Globus pallidus (tissue), 1 donor: ENCODE measurements at regions not wholly inside any gene's neighbourhood (a gene's known extent, or its start where the extent isn't known, plus 50 kb on each side); places are given as distances from the start of the nearest gene placed in this dataset.
"Not testable (repeated sequence)": the region's sequence is repeated elsewhere in the genome, so short reads cannot be mapped to it uniquely, and the experiment has no call there.

Experiments
- DNase-seq: peaks from one replicate; pipeline ENCODE4 v3.0.0-alpha.2; 2015; ENCODE audit warnings: low spot score

GRCh38 chr3:20482350-20482749, 296.3 kb upstream of the SGO1 start:
- no peak for DNase-seq

GRCh38 chr3:20480786-20481365, 294.9 kb upstream of the SGO1 start:
- no peak for DNase-seq

GRCh38 chr3:20478436-20478835, 292.4 kb upstream of the SGO1 start:
- no peak for DNase-seq

DNA sequence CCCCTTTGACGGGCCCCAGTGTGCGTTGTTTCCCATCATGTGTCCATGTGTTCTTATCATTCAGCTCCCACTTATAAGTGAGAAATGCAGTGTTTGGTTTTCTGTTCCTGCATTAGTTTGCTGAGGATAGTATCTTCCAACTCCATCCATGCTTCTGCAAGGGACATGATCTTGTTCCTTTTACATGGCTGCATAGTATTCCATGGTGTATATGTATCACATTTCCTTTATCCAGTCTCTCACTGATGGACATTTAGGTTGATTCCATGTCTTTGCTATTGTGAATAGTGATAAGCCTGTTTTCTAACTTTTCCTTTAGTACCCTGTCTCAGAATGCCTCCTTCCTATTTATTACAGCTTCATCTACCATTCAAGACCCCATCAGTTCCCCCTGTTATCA, 278.2 kb upstream of the SGO1 start:
- DNase-seq: not testable (repeated sequence)

DNA sequence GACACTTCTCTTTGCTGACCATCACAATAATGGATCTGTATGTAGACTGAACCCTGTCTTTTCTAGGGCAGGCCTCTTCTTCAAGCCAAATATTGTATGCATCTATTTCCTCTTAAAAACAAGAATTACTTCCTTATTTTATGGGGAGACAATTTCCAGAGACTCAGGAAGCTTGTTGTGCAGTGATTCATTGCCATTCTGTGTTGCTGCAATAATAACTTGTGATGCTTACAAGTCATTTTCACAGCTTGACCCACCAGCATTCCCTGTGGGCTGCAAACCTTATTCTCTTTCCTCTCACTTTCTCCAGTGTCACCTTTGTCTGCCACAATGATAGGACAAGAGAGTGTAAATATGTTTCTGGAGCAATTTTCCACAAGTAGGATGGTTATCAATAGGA, 276.7 kb upstream of the SGO1 start:
- DNase-seq: no peak

- no peak for DNase-seq
Measured at GRCh38 chr3:20462226-20462625, 276.2 kb upstream of the SGO1 start.

- DNase-seq: no peak
Measured at GRCh38 chr3:20458994-20459716, 273.1 kb upstream of the SGO1 start.

GRCh38 chr3:20456511-20456910, 270.5 kb upstream of the SGO1 start:
- DNase-seq: no peak

- no peak for DNase-seq
Measured at GRCh38 chr3:20451170-20451569, 265.2 kb upstream of the SGO1 start.

- DNase-seq: no peak
Measured at GRCh38 chr3:20450611-20451010, 264.6 kb upstream of the SGO1 start.

DNA sequence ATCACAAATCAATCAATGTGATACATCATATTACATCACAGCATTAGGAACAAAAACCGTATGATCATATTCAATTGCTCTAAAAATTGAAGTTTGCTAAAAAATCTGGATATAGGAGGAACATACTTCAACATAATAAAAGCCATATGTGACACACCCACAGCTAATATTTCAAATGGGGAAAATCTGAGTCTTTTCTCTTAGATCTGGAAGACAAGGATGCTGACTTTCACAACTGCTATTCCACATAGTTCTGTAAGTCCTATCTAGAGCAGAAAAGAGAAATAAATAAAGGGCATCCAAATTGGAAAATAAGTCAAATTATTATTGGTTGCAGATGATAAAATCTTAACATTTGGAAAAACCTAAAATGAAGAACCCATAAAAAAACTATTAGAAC, 256.8 kb upstream of the SGO1 start:
- no peak for DNase-seq

DNA sequence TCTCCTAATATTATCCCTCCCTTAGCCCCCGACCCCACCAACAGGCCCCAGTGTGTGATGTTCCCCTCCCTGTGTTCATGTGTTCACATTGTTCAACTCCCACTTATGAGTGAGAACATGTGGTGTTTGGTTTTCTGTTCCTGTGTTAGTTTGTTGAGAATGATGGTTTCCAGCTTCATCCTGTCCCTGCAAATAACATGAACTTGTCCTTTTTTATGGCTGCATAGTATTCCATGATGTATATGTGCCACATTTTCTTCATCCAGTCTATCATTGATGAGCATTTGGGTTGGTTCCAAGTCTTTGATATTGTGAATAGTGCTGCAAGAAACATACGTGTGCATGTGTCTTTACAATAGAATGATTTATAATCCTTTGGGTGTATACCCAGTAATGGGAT, 241.3 kb upstream of the SGO1 start:
- DNase-seq: not testable (repeated sequence)

DNA sequence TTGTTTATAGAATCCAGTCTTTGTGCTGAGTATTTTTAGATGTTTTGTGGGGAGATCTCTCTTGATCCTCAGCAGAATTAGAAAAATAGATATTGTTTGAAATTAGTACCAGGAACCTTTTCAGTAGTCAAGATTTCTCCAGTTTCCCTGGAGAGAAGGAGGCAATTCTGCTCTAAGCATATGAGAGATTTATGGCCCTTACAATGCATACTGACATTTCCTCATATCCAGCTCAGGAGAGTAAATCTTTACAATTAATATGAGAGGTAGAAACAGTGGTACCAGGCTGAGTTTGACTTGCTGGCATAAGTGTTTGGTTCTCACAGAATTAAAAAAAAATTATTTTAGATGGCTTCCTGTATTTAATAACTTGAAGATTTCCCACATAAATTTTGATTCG, 239.1 kb upstream of the SGO1 start:
- DNase-seq: no peak

DNA sequence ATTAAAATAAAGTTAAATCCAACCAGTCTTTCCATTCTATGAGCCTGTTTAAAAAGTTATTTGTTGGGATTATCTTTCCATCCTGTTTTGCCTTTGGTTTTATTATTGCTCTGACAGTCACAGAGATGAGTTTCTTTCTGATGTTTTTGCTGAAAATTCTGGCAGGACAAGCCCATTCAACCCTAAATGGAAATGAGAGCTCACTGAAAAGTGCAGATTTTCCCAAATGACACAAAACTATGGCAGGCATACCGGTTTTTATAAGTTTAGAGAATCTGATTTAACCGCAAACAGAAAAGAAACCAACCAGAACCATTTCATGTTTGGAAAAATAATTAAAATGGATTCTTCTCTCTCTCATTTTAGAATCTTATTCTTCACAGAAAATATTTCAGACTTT, 238.1 kb upstream of the SGO1 start:
- no peak for DNase-seq

DNA sequence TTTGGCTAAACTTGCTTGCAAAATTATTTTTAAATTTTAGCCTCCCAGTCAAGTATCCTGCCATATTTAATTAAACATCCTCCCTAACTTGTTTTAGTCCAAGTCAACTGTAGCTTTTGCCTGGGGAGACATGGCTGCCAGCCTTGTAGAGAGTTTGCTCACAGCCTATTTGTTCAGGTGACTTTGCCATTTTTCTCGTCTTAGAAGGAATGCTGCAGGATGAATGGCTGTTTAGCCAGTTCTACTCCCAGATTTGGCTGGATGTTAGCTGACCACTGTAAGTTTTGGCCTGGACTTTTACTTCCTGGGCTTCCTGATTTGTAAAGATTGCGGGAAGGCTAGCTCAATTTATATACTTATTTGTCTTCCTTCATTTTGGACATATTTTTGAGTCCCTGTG, 236.4 kb upstream of the SGO1 start:
- no peak for DNase-seq

DNA sequence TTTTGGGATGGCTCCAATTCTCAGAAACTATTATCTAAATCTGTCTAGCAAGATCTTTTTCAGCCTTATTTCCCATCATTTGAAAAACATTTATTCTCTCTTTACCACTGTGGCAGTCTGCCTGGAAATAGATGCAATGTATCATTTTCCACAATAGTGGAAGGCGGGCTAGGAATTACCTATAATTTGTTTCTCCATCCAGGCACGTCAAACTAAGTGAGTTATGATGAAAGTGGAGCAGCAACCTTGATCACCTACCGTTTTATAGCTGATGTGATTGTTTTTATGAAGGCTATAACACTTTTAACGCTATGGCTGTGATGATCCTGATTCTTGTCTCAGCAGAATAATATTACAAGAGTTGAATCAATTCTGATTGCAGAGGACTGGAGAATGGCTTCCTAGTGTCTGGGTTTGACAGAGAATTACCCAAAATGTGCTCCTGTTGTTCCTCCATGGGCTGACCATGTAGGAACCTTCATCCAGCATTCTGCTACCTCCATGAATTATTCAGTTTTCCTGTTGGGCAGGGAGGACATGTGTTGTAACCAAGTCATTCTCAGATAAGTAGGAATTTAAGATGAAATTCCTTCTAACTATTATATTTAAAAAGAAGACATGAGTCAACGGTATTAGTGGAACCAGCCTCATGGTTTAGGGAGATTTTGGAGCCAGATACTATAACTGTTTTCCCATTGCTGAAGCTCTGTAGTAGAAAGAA, 231.5 kb upstream of the SGO1 start:
- no peak for DNase-seq

DNA sequence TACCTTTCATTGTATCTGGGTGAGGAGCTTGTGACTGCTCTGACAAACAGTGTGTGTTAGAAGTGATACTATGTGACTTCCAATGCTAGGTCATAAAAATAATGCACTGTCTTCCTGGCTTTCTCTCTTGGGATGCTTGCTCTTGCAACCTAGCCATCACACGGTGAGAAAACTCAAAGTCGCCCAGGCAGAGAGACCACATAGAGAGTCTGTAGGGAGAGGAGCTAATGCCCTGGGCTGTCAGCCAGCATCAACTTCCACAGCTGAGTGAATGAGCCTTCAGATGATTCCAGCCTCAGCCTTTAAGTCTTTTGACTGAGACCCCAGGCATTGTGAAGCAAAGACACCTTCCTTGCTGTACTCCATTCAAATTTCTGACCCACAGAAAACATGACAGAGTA, 220.6 kb upstream of the SGO1 start:
- no peak for DNase-seq

DNA sequence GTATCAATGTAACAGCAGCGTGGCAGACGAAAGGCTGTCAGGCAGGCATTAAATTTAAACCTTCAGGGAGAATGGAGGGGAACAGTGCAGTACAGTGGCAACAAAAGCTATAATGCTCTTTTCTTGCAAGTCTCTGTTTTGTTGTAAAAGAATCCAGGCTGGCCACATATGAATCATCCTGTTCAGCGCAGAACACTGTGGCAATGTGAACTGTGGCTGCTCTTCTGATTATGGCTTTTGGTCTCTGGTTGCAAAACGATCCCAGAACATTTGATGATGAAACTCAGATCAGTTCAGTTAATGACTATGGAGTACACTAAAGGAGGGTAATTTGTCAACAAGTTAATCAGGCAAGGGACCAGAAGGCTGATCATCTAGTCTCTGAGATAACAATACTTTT, 219.7 kb upstream of the SGO1 start:
- no peak for DNase-seq

- DNase-seq: no peak
Measured at GRCh38 chr3:20405231-20405630, 219.2 kb upstream of the SGO1 start.

DNA sequence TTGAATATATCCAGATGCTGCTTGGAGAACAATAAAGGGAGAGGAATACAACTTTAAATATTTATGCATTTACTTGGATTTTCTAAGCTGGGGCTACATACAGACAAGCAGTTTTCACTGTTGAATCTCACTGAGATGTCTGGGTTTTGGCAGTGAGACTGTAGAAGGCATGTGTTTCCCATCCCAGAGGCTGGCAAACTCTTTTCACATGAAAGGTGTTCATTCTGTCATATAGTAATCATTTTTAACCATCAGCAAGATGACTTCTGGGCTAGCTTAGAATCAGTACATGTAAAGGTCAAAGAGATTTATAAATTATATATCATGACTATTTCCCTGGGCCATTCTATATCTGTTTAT, 218.7 kb upstream of the SGO1 start:
- no peak for DNase-seq

- no peak for DNase-seq
Measured at GRCh38 chr3:20403986-20404740, 218.2 kb upstream of the SGO1 start.

DNA sequence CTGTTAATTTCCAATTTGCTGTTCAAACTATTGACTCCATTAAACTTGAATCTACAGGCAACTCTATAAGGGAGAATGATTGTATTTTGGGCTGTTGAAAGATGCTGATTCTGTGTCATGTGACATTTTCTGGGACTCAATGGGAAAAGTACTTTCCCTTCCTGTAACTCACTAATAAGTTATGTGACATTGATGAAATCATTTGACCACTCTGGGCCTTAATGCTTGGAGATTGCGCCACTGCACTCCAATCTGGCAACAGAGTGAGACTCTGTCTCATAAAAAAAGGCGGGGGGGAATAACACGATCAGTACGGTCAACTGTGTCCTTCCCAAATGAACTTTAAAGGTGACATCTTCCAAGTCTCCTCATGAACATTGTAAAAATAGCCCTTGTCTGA, 215.2 kb upstream of the SGO1 start:
- DNase-seq: no peak

DNA sequence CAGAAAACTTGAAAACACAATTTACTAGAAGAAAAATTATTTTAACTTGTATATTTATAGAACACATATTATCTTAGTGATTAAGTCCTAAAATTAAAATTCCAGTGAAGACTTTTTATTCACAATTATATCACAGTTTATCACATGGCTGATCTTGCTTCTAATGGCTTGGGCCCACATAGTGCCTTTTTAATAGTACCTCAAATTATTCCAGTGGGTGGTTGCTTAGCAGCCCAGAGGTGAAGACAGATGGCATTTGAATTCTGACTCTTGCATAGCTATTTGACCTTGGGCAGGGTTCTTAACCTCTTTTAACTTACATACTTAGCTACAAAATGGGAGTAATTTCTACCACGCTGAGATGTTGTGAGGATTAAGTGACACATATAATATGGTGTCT, 214.7 kb upstream of the SGO1 start:
- DNase-seq: no peak
